Activated T-helper 1 cell treated with anti-CD3 and anti-CD28 coated beads, Interleukin-12 subunit alpha, Interleukin-12 subunit beta, Interleukin-2, Interleukin-4 antibody, amounts not matched to agents 30 ng/mL and 10 ng/mL and 1 ng/mL, durations not matched to agents 14 hours and 24 hours and 36 hours (primary cell): ENCODE measurements at regions not wholly inside any gene's neighbourhood (a gene's known extent, or its start where the extent isn't known, plus 50 kb on each side); places are given as distances from the start of the nearest gene placed in this dataset.
"Not testable (repeated sequence)": the region's sequence is repeated elsewhere in the genome, so short reads cannot be mapped to it uniquely, and the experiment has no call there.

Experiments used
- DNase-seq: peaks from one replicate; pipeline ENCODE4 v3.0.0; 2021; ENCODE audit warnings: low spot score
- H3K27ac Mint-ChIP-seq: one replicate; pipeline ENCODE4 v1.8.0; 2021; ENCODE audit warnings: mild to moderate bottlenecking, mixed read lengths
- H3K27me3 Mint-ChIP-seq: one replicate; pipeline ENCODE4 v1.8.0; 2022; ENCODE audit warnings: mild to moderate bottlenecking, moderate library complexity, mixed read lengths; ENCODE audit not compliant: insufficient read depth
- H3K36me3 Mint-ChIP-seq: one replicate; pipeline ENCODE4 v1.8.0; 2021; ENCODE audit warnings: low read depth, mixed read lengths
- H3K4me1 Mint-ChIP-seq: one replicate; pipeline ENCODE4 v1.8.0; 2021; ENCODE audit warnings: low read depth, mixed read lengths
- H3K4me3 Mint-ChIP-seq: one replicate; pipeline ENCODE4 v1.8.0; 2021; ENCODE audit warnings: mild to moderate bottlenecking, moderate library complexity, mixed read lengths
- H3K9me3 Mint-ChIP-seq: one replicate; pipeline ENCODE4 v1.8.0; 2021; ENCODE audit warnings: mixed read lengths
- intact Hi-C: fragments of 100-400 bp; cut with micrococcal nuclease; formaldehyde crosslinking; loops from one replicate; pipeline ENCODE4 v1.15.1; 2024

GRCh38 chr3:124346487-124346886, 354.6 kb upstream of the ROPN1 start:
- DNase-seq: no peak
- Mint-ChIP-seq H3K4me3 (no peak overlapping the region), H3K27ac (no peak overlapping the region), H3K36me3 (no peaks in the 10 kb centered on the region), H3K9me3 (no peaks in the 10 kb centered on the region), H3K27me3 (peaks cover 9% of the 10 kb centered on the region), H3K4me1 (no peaks in the 10 kb centered on the region)
- intact Hi-C loops: no loop called here

- Mint-ChIP-seq H3K9me3 (no peaks in the 10 kb centered on the region), H3K4me1 (no peaks in the 10 kb centered on the region), H3K4me3 (no peak overlapping the region), H3K36me3 (no peaks in the 10 kb centered on the region), H3K27ac (no peak overlapping the region), H3K27me3 (peaks cover 12% of the 10 kb centered on the region)
- intact Hi-C loops: no loop called here
- DNase-seq: no peak
Observed at GRCh38 chr3:124347418-124347817, 355.5 kb upstream of the ROPN1 start.

DNA sequence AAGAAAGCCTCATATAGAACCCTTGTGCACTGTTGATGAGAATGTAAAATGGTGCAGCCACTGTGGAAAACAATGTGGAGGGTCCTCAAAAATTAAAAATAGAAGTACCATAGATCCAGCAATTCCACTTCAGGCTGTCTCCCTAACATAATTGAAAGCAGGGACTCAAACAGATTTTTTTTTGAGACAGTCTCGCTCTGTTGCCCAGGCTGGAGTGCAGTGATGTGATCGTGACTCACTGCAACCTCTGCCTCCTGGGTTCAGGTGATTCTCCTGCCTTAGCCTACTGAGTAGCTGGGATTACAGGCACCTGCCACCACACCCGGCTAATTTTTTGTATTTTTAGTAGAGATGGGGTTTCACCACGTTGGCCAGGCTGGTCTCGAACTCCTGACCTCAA, 356.6 kb upstream of the ROPN1 start:
- DNase-seq, H3K4me1 Mint-ChIP-seq, intact Hi-C loops, H3K4me3 Mint-ChIP-seq, H3K9me3 Mint-ChIP-seq, H3K36me3 Mint-ChIP-seq, H3K27ac Mint-ChIP-seq: not testable (repeated sequence)
- peaks cover 12% of the 10 kb centered on the region for H3K27me3 Mint-ChIP-seq

DNA sequence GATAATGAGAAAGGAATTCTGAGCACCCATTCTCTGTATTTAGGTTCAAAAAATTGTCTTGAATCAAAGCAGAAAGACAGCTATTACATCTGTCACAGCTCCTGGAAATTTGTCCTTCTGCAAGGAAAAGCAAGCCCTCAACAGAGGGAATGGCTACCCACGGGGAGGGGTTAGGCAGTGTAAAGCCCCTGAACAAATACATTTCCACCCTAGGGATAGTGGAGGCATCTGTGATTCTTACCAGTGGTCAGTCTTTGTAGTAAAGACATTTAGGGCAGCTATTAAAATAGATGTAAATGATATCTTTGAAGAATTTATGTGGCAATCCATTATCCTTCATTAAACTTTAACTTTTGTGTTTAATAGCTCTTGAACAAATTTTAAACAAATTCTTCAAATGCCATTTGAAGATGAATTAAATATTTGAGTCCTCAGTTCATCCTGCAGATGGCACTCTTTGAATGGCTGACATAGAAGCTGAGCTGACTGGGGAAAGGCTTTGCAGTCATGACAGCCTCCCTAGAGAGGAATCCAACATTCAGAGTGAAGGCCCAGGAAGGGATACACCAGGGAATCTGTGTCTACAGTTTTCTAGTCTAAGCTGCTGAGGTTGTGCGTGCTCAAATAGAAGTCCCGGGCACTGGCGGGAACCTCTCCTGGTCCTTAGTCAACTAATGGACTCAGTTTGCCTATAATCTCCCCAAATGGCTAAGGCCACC, 359.7 kb upstream of the ROPN1 start:
- intact Hi-C loops: loop anchor here (1.0 to 2.0 kb wide), 3 partner anchors 117 to 209 kb away; no protein-coding TSS in a partner anchor
- H3K4me3 Mint-ChIP-seq: no peak overlapping the region
- no peak for DNase-seq
- peaks cover 10% of the 10 kb centered on the region for H3K27me3 Mint-ChIP-seq
- H3K4me1 Mint-ChIP-seq: no peaks in the 10 kb centered on the region
- no peaks in the 10 kb centered on the region for H3K9me3 Mint-ChIP-seq
- no peaks in the 10 kb centered on the region for H3K36me3 Mint-ChIP-seq
- no peak overlapping the region for H3K27ac Mint-ChIP-seq

DNA sequence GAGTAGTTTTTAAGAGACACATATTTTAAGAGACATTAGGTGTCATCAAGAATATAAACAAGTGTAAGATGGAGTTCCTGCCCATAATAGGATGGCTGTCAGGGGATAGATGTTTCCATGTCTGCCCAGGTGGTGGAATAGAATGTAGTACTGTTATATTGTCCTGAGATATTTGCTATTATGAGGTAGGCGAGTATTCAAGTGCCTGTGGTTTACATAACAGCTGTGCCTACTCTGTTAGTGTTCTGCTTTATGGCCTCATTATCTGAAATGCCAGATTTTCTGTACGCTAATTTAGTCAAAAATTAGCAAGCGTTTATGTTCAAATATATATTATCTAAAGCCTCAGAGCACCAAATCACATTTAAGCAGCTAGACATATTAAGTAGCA, 360.2 kb upstream of the ROPN1 start:
- H3K4me1 Mint-ChIP-seq: no peaks in the 10 kb centered on the region
- no peaks in the 10 kb centered on the region for H3K36me3 Mint-ChIP-seq
- H3K9me3 Mint-ChIP-seq: no peaks in the 10 kb centered on the region
- no peak for DNase-seq
- H3K27ac Mint-ChIP-seq: no peak overlapping the region
- H3K27me3 Mint-ChIP-seq: peaks cover 13% of the 10 kb centered on the region
- H3K4me3 Mint-ChIP-seq: no peak overlapping the region
- intact Hi-C loops: no loop called here

DNA sequence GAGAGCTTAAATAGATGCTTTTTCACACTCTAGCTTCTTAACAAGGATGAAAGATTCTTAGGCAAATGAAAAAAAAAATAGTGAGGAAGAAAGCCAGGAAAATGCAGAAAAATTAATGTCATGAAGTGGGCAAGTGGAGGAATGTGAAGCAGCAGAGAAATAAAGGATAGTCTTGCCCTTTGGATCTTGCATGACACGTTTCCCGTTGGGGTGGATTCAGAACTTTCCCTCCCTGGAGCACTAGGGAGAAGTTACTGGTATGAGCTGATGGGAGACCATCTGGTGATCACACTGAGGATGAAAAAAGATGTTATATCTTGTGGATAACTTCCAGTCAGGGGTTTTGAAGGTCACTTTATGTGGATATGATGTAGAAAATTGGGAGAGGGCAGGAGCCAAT, 361.8 kb upstream of the ROPN1 start:
- Mint-ChIP-seq H3K36me3 (no peaks in the 10 kb centered on the region), H3K27ac (no peak overlapping the region), H3K4me3 (no peak overlapping the region), H3K9me3 (no peaks in the 10 kb centered on the region), H3K27me3 (peaks cover 13% of the 10 kb centered on the region), H3K4me1 (no peaks in the 10 kb centered on the region)
- no peak for DNase-seq
- intact Hi-C loops: no loop called here

- H3K9me3 Mint-ChIP-seq: no peaks in the 10 kb centered on the region
- H3K4me1 Mint-ChIP-seq: no peaks in the 10 kb centered on the region
- peaks cover 11% of the 10 kb centered on the region for H3K27me3 Mint-ChIP-seq
- DNase-seq: no peak
- no peaks in the 10 kb centered on the region for H3K36me3 Mint-ChIP-seq
- intact Hi-C loops: no loop called here
- H3K4me3 Mint-ChIP-seq: no peak overlapping the region
- no peak overlapping the region for H3K27ac Mint-ChIP-seq
Observed at GRCh38 chr3:124354150-124354549, 362.2 kb upstream of the ROPN1 start.

GRCh38 chr3:124358156-124358555, 366.2 kb upstream of the ROPN1 start:
- Mint-ChIP-seq H3K4me1 (no peaks in the 10 kb centered on the region), H3K27me3 (peaks cover 10% of the 10 kb centered on the region), H3K36me3 (no peaks in the 10 kb centered on the region), H3K9me3 (no peaks in the 10 kb centered on the region), H3K4me3 (no peak overlapping the region), H3K27ac (no peak overlapping the region)
- DNase-seq: no peak
- intact Hi-C loops: no loop called here

- H3K27me3 Mint-ChIP-seq: peaks cover 10% of the 10 kb centered on the region
- no peak overlapping the region for H3K27ac Mint-ChIP-seq
- intact Hi-C loops: no loop called here
- H3K36me3 Mint-ChIP-seq: no peaks in the 10 kb centered on the region
- no peak overlapping the region for H3K4me3 Mint-ChIP-seq
- DNase-seq: no peak
- H3K9me3 Mint-ChIP-seq: no peaks in the 10 kb centered on the region
- no peaks in the 10 kb centered on the region for H3K4me1 Mint-ChIP-seq
Observed at GRCh38 chr3:124360155-124360554, 368.2 kb upstream of the ROPN1 start.

- no peaks in the 10 kb centered on the region for H3K9me3 Mint-ChIP-seq
Observed at GRCh38 chr3:124360563-124360962, 368.6 kb upstream of the ROPN1 start.

DNA sequence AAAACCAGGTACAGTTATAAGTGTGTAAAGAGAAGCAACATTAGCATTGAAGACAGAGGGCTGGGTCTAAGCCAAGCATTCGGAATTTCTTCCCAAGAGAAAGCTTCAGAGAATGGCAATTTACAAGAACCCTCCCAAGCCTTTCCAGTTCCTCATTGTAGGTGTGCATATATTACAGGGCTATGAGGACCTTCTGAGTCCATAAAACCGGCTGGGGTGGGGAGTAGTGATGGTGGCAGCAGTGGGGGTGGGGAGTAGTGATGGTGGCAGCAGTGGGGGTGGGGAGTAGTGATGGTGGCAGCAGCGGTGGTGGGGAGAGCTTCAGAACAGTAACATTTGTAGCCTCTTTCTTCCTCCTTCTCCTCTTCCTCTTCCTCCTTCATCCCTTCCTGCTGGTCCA, 368.7 kb upstream of the UMPS start:
- Mint-ChIP-seq H3K9me3 (no peaks in the 10 kb centered on the region), H3K36me3 (no peaks in the 10 kb centered on the region), H3K4me1 (no peaks in the 10 kb centered on the region), H3K4me3 (no peak overlapping the region), H3K27me3 (peaks cover 10% of the 10 kb centered on the region), H3K27ac (no peak overlapping the region)
- intact Hi-C loops: no loop called here
- DNase-seq: no peak

More at GRCh38 chr3:124360563-124360962, 368.6 kb upstream of the ROPN1 start:
- H3K4me1 Mint-ChIP-seq: no peaks in the 10 kb centered on the region
- H3K36me3 Mint-ChIP-seq: no peaks in the 10 kb centered on the region
- DNase-seq: no peak
- H3K4me3 Mint-ChIP-seq: no peak overlapping the region
- intact Hi-C loops: no loop called here
- no peak overlapping the region for H3K27ac Mint-ChIP-seq
- peaks cover 10% of the 10 kb centered on the region for H3K27me3 Mint-ChIP-seq

DNA sequence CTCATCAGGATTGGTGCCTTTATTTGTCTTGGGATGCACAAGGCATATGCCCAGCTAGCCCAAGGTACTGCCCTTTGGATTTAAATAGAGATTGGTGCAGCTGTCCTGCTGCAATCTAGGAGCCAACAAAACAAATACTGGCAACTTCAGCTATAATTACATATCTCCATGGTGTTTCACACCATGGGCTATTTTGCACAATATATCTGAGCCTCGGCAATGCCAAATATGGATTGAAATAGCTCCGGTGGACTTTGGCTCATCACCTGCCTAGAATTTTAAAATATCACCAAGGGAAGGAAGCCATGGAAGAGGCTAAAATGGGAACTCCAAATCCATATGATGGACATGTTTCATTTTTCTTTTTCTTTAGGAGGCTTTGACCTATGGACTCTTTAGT, 367.8 kb upstream of the UMPS start:
- Mint-ChIP-seq H3K27me3 (peaks cover 7% of the 10 kb centered on the region), H3K9me3 (no peaks in the 10 kb centered on the region), H3K4me3 (no peak overlapping the region), H3K27ac (no peak overlapping the region), H3K4me1 (no peaks in the 10 kb centered on the region), H3K36me3 (no peaks in the 10 kb centered on the region)
- no peak for DNase-seq
- intact Hi-C loops: no loop called here

DNA sequence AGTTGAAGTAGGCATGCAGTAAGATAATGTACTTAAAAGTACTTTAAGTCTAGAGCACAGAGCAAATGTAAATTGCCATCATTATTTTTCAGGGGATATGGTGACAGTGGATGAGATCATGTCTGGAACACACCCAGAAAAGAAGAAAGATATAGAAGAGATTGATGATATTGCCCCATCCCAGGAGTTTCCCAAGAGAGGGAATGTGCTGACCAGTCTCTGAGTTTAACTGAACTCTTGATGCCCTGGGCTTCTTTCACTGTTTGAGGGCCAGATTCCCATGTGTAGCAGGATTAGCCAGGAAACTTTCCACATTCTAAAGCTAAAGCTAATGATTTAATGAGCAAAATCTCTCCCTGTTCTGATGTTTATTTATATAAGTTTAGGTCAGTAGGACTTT, 366.8 kb upstream of the UMPS start:
- Mint-ChIP-seq H3K27ac (no peak overlapping the region), H3K9me3 (no peaks in the 10 kb centered on the region), H3K36me3 (no peaks in the 10 kb centered on the region), H3K4me3 (no peak overlapping the region), H3K27me3 (peaks cover 7% of the 10 kb centered on the region), H3K4me1 (no peaks in the 10 kb centered on the region)
- intact Hi-C loops: no loop called here
- DNase-seq: no peak
